ENCODE measurements at regions not wholly inside any gene's neighbourhood (a gene's known extent, or its start where the extent isn't known, plus 50 kb on each side); places are given as distances from the start of the nearest gene placed in this dataset.
A peak's percentile ranks its signal among the peaks of the same experiment; 100 is the strongest.

- TF ChIP-seq USF2 (IDR thresholded peaks at IDR 0.05; ENCODE audit: borderline replicate concordance, low read depth, low read length), result no peak
- no peak for TF ChIP-seq TAF1 (IDR thresholded peaks at IDR 0.05; ENCODE audit: borderline replicate concordance, low read depth, low read length)
- no peak for TF ChIP-seq FOXJ3 (CRISPR knock-in tag; IDR thresholded peaks at IDR 0.05)
- TF ChIP-seq JUND (IDR thresholded peaks at IDR 0.05), result no peak
- TF ChIP-seq ELF1 (IDR thresholded peaks at IDR 0.05), result no peak
- no peak for TF ChIP-seq GABPA (IDR thresholded peaks at IDR 0.05; ENCODE audit: low read depth)
- TF ChIP-seq SMC3 (IDR thresholded peaks at IDR 0.05; ENCODE audit: low read depth, low read length), result no peak
These were observed 102.4 kb upstream of the FAM174A start (continued) for GRCh38 chr5:100432741-100433140.

GRCh38 chr5:100430268-100431195 lies 104.6 kb upstream of the FAM174A start:
- Histone ChIP-seq H3F3A (replicated peaks; ENCODE audit: insufficient read depth) (no peaks in the 10 kb centered on the region), H4K20me1 (ENCODE audit: insufficient read depth) (no peaks in the 10 kb centered on the region), H3K4me3 (ENCODE audit: low read depth in 2 of 2, low read length in 1 of 2) (no peak overlapping the region; a peak in 1 of 4 replicates), H3K79me2 (ENCODE audit: insufficient read depth) (no peaks in the 10 kb centered on the region), H3K27ac (ENCODE audit: low read depth in 2 of 2, low read length in 1 of 2) (no peak overlapping the region), H2AFZ (ENCODE audit: low read depth) (no peak overlapping the region), H3K9me2 (no peaks in the 10 kb centered on the region), H3K4me2 (no peak overlapping the region), H3K27me3 (ENCODE audit: insufficient read depth) (no peaks in the 10 kb centered on the region), H3K4me1 (ENCODE audit: control insufficient read depth in 1 of 2, insufficient read depth in 2 of 2, low read depth in 1 of 2, low read length in 1 of 2) (no peaks in the 10 kb centered on the region), H3K9me3 (no peaks in the 10 kb centered on the region), H3K9ac (no peak overlapping the region), H3K36me3 (replicated peaks in 1 of 2; ENCODE audit: control insufficient read depth in 1 of 2, insufficient read depth in 2 of 2, low read length in 1 of 2) (no peaks in the 10 kb centered on the region)
- POLR2A ChIA-PET, result no interaction called here
- CTCF ChIA-PET, result interaction anchor here (0.6 to 2.0 kb wide), 16 partner anchors 11 to 1807 kb away, joined by 3 to 18 read pairs (median 3); partner anchors contain the start of gene FAM174A
- TF ChIP-seq REST (IDR thresholded peaks at IDR 0.05; ENCODE audit: low read depth, low read length) (no peak), JUND (IDR thresholded peaks at IDR 0.05) (no peak), FOSL2 (IDR thresholded peaks at IDR 0.05; ENCODE audit: borderline replicate concordance, low read depth) (no peak), NFIC (IDR thresholded peaks at IDR 0.05; ENCODE audit: borderline replicate concordance) (no peak), RAD21 (IDR thresholded peaks at IDR 0.05; ENCODE audit: low read length) (peak; percentile 79), EZH2phosphoT487 (IDR thresholded peaks at IDR 0.05; ENCODE audit: borderline replicate concordance, low read depth) (no peak), POLR2AphosphoS5 (IDR thresholded peaks at IDR 0.05; ENCODE audit: low read depth, low read length) (no peak), SMC3 (IDR thresholded peaks at IDR 0.05; ENCODE audit: low read depth, low read length) (peak; percentile 64), CTCF (IDR thresholded peaks at IDR 0.05) (peak; percentile 91), USF1 (IDR thresholded peaks at IDR 0.05; ENCODE audit: borderline replicate concordance, low read depth) (no peak), NRF1 (IDR thresholded peaks at IDR 0.05; ENCODE audit: low read depth, low read length) (no peak)
- peak; percentile 37 for DNase-seq
- 33% methylated on average over 4 of the region's 4 CpGs for whole genome bisulfite sequencing (ENCODE audit: low lambda C conversion rate)

Data from SK-N-SH (cell line).